Hematopoietic multipotent progenitor cell treated with erythropoietin and hydrocortisone succinate and interleukin-3 and kit ligand, for 4 days (in vitro differentiated cells): ENCODE measurements at regions not wholly inside any gene's neighbourhood (a gene's known extent, or its start where the extent isn't known, plus 50 kb on each side); places are given as distances from the start of the nearest gene placed in this dataset.
"Not testable (repeated sequence)": the region's sequence is repeated elsewhere in the genome, so short reads cannot be mapped to it uniquely, and the experiment has no call there.

Source experiments
- DNase-seq: peaks from one replicate; pipeline ENCODE4 v3.0.0-alpha.2; 2015

DNA sequence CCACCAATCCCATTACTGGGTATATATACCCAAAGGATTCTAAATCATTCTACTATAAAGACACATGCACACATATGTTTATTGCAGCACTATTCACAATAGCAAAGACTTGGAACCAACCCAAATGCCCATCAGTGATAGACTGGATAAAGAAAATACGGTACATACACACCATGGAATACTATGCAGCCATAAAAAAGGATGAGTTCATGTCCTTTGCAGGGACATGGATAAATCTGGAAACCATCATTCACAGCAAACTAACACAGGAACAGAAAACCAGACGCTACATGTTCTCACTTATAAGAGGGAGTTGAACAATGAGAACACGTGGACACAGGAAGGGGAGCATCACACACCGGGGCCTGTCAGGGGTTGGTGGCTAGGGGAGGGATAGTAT, 154.3 kb downstream of the TPBG start:
- DNase-seq, result not testable (repeated sequence)

DNA sequence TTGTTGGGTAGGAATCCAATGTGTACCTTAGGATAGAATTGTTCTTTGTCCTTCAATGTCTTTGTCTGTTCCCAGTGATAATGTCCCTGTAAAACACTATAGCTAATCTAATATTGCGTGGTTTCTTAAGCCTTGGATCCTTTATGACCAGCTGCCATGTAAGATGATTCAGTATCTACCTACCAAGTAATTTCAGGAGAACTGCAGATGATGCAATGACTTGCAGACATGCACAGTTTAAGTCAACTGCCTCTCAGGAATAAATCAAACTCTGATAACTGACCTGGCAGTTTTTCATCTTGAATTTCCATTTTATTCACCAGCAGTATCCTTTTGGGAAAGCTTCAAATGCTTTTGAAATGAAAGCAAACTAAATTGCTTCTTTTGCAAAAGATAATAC, 157.8 kb downstream of the TPBG start:
- DNase-seq, result no peak

DNA sequence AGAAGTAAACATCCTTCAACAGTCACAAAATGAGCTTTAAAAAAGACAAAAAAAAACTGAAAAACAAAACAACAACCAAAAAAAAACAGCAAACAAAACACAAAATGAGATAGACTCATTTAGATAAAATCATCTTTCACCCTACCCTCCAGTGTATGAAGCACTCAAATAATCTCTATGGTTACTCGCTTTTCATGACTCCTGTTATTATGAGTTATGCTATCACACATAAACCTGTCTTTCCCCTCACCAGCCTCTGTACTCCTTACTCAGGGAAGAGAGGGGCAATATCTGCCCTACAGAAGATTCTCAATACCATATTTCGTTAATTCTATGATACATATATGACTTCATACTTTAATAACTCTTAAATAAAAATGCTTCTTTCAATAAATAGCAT, 158.2 kb downstream of the TPBG start:
- no peak for DNase-seq

DNA sequence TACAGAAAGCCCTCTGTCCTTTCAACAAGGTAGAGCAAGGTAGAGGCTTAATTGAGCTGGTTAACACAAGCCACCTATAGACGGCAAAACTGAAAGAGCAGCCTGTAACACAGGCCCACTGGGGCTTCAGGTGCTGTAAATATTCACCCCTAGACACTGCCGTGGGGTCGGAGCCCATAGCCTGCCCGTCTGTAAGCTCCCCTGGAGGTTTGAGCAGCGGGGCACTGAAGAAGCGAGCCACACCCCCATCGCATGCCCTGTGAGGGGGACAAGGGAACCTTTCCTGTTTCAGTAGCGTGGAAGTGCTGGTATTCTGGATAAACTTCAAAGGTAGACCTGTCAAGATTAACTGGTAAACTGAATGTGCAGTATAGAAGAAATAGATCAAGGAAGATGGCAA, 160.4 kb downstream of the TPBG start:
- no peak for DNase-seq

DNA sequence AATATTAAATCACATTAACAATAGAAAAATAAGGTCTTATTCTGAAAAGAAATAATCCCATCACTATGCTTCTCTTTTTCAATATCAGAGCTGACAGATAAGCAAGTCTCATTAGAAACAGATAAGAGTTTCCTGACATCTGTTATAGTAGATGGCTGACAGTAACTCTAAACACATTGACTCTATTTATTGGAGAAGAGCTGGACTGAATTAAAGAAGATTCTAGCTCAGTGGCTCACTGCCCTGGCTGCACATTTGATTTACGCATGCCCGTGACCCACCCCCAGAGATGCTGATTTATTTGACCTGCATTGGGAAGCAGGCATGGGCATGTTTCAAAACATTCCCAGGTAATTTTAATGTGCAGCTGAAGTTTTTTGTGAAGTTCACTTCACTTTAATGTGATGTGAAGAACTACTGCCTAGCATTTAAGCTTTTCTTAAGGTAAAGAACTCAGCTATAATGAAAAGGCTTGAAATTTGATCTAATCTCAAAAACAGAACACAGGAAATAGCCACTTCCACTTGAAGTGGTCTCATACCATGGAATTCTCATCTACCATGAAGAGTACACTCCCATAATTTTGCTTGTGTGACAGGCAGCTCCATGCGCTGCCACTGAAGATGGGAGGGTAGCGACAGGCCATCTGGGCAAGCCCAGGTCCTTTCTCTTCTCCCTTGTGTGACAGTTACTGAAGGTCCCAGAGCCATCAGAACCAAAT, 162.3 kb downstream of the TPBG start:
- no peak for DNase-seq

DNA sequence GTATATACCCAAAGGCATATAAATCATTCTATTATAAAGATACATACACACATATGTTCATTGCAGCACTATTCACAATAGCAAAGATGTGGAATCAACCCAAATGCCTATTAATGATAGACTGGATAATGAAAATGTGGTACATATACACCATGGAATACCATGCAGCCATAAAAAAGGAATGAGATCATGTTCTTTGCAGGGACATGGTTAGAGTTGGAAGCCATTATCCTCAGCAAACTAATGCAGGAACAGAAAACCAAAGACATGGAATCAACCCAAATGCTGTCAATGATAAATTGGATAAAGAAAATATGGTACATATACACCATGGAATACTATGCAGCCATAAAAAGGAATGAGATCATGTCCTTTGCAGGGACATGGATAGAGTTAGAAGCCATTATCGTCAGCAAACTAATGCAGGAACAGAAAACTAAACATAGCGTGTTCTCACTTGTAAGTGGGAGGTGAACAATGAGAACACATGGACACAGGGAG, 166.4 kb downstream of the TPBG start:
- not testable (repeated sequence) for DNase-seq

DNA sequence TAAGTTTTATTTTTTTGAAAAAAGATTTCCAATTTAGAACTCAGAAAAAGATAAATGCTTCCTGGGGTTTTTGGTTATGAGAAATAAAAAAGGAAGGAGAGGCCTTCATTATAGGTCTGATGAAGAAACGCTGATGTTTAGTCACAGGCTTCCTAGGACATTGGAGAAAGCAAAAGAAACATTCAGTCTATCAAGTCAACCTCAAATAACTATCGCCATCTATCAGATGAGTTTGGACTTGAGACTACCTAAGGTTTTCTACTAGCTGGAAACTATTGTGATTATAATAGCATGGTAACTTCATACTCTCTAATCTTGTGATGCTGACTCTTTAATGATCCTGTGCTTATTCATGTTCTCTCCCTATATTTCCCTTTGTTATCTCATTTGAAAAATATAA, 171.3 kb downstream of the TPBG start:
- no peak for DNase-seq

DNA sequence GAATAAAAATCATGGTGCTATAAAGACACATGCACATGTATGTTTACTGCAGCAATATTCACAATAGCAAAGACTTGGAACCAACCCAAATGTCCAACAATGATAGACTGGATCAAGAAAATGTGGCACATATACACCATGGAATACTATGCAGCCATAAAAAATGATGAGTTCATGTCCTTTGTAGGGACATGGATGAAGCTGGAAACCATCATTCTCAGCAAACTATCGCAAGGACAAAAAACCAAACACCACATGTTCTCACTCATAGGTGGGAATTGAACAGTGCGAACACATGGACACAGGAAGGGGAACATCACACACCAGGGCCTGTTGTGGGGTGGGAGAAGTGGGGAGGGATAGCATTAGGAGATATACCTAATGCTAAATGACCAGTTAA, 185.9 kb downstream of the TPBG start:
- DNase-seq, result not testable (repeated sequence)

DNA sequence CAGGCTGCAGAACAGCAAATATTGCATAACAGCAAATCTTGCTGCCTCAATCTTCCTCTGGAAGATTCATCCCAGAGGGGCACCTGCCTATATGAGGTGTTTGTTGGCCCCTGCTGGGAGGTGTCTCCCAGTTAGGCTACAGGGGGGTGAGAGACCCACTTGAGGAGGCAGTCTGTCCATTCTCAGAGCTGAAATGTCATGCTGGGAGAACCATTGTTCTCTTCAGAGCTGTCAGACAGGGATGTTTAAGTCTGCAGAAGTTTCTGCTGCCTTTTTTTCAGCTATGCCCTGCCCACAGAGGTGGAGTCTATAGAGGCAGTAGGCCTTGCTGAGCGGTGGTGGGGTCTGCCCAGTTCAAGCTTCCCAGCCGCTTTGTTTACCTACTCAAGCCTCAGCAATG, 187.7 kb downstream of the TPBG start:
- DNase-seq, result not testable (repeated sequence)

DNA sequence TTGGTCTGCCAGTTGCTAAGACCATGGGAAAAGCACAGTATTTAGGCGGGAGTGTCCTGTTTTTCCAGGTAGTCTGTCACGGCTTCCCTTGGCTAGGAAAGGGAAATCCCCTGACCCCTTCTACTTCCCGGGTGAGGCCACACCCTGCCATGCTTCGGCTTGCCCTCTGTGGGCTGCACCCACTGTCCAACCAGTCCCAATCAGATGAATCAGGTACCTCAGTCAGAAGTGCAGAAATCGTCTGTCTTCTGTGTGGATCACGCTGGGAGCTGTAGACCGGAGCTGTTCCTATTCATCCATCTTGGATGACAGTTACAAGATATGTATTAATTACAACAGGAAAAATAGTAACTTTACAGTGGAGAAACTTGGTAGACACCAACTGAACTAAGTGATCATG, 188.2 kb downstream of the TPBG start:
- DNase-seq, result no peak

DNA sequence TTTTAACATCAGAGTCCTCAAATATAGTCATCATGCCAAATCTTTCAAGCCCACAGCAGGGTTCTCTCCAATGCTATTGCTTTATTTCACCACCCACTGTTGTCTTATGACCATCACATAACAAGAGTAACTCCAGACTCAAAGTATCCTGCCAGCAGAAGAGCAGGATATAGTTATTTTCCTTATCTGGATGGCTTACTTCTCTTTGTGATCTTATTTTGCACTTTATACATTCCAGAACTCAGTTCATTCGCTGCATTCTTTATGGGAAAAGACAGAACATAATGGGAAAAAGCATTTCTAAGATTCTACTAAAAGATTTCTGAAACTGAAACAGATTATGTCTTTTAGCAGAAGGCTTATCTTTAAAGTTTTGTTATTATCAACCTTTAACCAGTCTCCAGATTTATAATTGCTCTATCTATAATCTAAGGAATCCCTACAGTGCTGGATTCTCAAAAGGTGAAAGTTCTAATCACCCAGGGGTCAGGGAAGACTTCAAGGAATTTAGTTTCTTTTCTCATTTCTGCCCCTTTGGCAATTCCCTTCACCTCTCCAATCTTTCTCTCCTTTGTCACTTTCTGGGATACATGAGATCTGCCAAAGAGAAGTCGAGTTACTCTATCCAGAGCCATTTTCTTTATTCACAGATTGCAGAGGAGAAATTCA, 190.4 kb downstream of the TPBG start:
- no peak for DNase-seq

DNA sequence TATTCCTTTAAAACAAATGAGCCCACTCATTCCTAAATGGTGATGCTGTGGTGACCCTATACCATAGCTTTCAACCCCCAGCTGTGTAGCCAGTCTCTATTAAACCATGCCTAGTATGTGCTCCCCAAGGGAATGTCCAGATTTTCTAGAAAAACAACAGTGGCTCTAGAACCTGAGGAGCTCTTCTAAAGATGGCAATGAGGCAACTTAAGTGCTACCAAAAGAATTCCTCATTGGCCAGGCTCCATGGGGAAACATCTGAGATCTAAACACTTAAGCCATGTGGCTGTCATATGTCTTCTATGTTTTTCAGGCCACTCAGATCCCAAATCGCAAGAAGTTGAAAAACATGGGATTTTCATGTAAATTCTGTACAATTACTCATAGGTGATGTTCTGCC, 191.0 kb downstream of the TPBG start:
- no peak for DNase-seq

DNA sequence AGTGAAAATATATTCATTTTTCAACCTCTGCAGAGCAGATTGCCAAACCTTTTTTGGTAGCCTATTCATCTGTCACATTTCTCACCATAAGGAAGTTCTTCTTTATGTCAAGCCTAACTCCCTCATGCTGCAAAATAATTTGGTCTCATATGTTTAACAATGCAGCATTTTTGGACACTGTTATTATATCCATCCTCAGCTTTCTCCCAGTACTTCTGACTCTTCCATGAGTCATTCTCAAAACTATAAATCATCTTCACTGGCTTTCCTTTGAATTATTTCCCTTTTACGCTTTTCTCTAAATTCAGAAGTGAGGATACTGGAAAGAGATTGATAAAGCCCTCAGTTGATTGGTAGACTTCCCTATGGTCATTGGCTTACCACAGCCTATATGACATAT, 192.2 kb downstream of the TPBG start:
- no peak for DNase-seq

DNA sequence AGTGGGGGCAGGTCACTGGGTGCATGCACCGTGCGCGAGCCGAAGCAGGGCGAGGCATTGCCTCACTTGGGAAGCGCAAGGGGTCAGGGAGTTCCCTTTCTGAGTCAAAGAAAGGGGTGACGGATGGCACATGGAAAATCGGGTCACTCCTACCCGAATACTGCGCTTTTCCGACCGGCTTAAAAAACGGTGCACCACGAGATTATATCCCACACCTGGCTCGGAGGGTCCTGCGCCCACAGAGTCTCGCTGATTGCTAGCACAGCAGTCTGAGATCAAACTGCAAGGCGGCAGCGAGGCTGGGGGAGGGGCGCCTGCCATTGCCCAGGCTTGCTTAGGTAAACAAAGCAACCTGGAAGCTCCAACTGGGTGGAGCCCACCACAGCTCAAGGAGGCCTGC, 194.9 kb downstream of the TPBG start:
- DNase-seq, result not testable (repeated sequence)

DNA sequence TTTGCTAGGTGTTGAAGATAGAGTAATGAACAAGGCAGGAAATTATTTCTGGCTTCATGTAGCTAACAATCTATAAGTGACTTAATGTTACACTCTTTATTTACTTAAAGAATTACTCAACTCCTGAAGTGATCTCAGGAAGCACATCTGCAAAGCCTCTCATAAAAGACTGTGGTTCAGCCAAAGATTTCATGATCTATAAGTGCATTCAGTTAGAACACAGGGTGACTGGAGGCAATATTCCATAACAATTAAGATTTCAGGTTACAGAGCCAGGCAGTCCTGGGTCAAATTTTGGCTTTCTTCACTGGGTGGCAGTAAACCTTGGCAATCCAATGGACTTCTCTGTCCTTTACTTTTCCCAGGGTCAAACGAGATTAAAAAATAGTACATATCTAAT, 204.0 kb downstream of the TPBG start:
- no peak for DNase-seq

DNA sequence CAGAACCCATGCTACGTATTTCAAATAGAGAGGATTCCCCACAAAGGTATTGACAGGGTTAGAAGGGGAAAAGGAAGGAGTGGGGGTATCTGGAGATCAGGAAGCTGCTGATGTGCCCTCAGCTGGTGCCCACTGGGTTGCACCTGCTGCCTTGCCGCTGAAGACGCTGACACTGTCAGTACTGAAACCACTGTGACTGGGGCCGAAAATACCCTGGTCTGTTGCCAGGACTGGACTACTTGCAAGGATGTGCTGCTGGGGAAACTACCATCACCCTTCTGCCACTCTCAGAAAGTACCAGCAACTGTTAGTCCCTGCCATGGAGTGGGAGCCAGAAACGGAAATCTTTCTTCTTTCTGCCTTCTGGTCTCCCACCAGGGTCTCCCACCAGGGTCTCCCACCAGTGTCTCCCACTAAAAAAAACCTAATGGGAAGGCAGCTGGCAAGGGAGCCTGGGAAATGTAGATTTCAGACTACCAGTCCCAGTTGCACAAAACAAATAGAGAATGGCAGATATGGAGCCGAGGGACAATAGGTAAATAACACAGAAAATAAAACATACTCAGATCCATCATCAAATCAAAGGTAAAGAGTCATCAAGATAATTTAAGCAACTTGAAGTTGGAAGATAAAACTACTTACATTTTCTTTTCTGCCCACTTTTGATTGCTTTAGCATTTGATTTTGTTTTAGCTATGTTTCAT, 204.8 kb downstream of the TPBG start:
- DNase-seq, result no peak

DNA sequence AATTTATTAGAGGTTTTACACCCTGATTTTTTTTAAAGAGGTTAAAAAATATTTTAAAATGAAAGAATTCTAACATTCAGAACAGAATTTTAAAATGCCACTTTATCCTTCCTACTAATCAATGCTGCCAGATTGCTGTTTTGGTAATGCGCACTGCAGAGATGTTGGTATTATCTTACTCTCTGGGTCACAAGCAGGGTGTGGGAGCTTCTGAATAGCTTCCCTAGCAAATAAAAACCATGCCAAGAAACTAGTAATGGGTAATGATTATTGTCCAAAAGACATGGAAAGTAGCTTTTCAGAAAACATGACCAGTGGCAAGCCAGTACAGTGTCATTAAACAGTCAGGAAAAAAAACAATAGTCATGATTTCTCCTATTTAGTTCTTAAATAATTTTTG, 205.4 kb downstream of the TPBG start:
- no peak for DNase-seq

DNA sequence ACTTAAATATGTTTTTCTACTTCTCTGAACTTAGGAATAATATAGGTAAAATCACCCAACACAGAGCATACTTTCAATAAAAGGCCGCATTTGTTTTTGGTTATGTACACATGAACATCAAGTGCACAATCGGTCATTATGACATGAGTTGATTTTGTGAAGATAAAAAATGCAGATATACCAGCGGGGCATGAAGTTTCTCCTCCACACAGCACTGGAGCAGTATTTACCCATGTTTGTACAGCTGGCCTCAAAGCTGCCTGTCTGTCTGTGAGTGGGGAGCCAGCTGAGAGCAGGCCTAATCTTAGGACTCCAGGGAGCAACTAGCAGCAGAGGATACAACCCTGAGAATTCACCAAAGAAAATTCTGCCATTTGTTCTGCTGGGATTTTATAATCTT, 206.5 kb downstream of the TPBG start:
- no peak for DNase-seq

DNA sequence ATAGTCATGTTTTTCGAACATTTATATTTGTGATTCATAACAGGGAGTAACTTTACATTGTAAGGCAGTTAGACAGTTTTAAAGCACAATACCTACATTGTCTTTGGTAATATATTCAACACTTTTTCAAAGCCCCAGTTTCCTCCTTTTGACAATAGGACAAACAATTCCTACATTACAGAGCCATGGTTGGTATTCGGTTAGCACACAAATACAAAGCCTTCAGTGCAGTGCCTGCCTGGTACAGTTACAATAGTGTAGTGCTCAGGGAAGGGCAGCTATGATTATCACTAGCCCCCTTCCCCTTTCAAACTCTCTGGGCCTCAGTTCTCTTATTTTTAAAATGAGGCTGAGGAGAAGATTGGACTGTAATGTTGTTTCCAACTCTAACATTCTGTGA, 207.8 kb downstream of the TPBG start:
- no peak for DNase-seq

DNA sequence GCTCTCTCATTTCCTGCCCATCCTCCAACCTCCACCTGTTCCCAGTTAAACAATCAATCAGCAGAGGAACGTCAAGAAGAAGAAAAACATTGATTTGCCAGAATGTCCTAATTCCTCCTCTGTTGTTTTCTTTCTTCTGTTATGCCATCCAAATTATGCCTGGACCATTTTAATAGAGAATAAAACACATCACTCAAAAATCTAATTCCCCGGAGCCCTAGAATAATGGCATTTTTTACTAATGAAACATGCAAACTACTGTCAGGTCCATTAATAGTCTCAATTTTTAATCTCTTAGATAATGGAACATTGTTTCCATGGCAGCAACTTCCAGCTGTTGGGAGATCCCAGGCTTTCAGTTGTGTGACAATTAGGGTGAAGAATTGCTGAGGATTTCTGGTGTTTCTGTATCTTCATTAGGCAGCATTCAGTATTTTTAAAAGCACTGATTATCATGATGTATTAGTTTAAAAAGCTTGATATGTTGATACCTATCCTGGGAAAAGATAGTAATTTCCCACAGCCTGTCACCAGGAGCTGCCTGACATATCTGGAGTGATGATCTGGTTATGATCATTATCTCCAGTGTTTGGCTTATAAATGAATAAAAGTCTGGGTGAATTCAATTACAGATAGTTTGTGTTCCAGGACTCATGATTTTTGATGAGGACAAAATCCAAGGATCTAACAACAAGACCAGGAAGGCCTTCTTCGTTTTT, 209.8 kb downstream of the TPBG start:
- DNase-seq, result no peak

DNA sequence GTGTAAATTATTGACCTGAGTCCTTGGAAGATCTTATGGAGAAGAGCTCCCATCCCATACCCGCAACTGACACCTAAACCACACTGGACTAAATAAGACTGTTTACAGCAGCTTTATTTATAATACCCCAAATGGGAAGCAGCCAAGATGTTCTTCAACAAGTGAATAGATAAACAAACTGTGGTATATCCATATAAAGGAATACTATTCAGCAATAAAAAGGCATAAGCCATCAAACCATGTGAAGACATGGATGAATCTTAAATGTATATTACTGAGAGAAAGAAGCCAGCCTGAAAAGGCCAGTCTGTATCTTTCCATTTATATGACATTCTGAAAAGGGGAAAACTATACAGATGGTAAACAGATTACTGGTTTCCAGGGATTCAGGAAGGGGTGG, 212.7 kb downstream of the TPBG start:
- no peak for DNase-seq

DNA sequence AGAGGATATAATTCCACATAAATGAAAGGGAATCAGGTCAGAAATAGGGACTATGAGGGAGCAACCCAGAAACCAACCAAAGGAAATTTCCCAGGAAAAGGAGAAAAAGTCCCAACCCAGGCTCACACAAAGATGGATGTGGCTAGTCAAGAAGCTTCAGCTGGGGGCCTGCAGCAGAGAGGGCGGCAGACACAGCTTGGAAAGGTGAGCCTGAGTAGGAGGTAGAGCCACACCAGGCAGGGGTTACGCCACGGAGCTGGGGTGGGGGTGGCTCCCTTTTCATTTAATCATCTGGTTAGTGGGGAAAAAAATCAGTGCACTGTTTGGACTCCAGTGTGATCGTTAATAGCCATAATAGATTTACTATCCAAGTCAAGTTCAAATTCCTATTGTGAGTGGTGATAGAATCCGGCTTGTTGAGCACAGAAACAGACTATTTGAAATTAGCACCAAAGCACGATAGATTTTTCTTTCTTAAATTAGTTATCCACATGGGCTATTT, 220.6 kb downstream of the TPBG start:
- DNase-seq, result no peak

DNA sequence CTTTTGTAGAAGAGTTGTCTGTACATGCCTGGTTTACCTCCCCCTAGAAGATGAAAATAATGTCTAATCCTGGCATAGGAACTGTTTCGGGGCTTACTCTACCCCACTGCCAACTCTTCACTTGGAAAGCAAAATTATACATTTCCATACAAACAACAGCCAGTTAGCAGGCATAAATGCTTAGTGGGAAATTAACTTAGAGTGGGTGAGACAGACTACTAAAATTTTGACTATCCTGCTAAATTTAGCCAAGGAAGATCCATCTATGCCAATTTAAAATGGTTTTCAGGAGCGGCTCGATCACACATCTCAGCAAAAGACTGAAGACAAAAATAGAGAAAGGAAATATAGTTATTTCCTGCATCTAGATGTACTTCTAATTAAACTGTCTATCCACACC, 221.2 kb downstream of the TPBG start:
- no peak for DNase-seq
